Fibroblast of the aortic adventitia (primary cell): ENCODE measurements at regions not wholly inside any gene's neighbourhood (a gene's known extent, or its start where the extent isn't known, plus 50 kb on each side); places are given as distances from the start of the nearest gene placed in this dataset.

ENCODE experiments used
- DNase-seq: peaks from one replicate; pipeline ENCODE4 v3.0.0-alpha.2; 2010; ENCODE audit warnings: low read depth
- H3K4me3 ChIP-seq: 2 replicates; pipeline ENCODE4 v1.5.1; 2011; ENCODE audit warnings: low read depth, mild to moderate bottlenecking, control low read depth, low read length, moderate library complexity
- CTCF ChIP-seq: IDR thresholded peaks from 2 replicates; pipeline ENCODE4 v1.5.1; 2011; ENCODE audit warnings: mild to moderate bottlenecking, low read length, control low read depth, inconsistent platforms; ENCODE audit not compliant: insufficient read depth

- no peak overlapping the region for H3K4me3 ChIP-seq
- TF ChIP-seq CTCF, result no peak
- DNase-seq, result no peak
Measured at GRCh38 chr10:110366635-110367034, 61.9 kb upstream of the SMNDC1 start.

- TF ChIP-seq CTCF, result no peak
- no peak overlapping the region for H3K4me3 ChIP-seq
- DNase-seq, result no peak
Measured at GRCh38 chr10:110368002-110368401, 63.3 kb upstream of the SMNDC1 start.

- no peak overlapping the region for H3K4me3 ChIP-seq
- DNase-seq, result no peak
- no peak for TF ChIP-seq CTCF
Measured at GRCh38 chr10:110368556-110368955, 63.8 kb upstream of the SMNDC1 start.

GRCh38 chr10:110370006-110370405 is 65.3 kb upstream of the SMNDC1 start:
- TF ChIP-seq CTCF, result no peak

GRCh38 chr10:110372656-110373055 is 67.9 kb upstream of the SMNDC1 start:
- H3K4me3 ChIP-seq, result no peak overlapping the region
- no peak for DNase-seq
- no peak for TF ChIP-seq CTCF

More at GRCh38 chr10:110370006-110370405, 65.3 kb upstream of the SMNDC1 start:
- no peak overlapping the region for H3K4me3 ChIP-seq
- DNase-seq, result no peak

- no peak for DNase-seq
- no peak for TF ChIP-seq CTCF
Measured at GRCh38 chr10:110373059-110373458, 68.3 kb upstream of the SMNDC1 start.

GRCh38 chr10:110373857-110374654 is 69.3 kb upstream of the SMNDC1 start:
- no peak for TF ChIP-seq CTCF
- DNase-seq, result no peak
- H3K4me3 ChIP-seq, result no peak overlapping the region

More at GRCh38 chr10:110373059-110373458, 68.3 kb upstream of the SMNDC1 start:
- no peak overlapping the region for H3K4me3 ChIP-seq
